ENCODE measurements at regions not wholly inside any gene's neighbourhood (a gene's known extent, or its start where the extent isn't known, plus 50 kb on each side); places are given as distances from the start of the nearest gene placed in this dataset.

DNA sequence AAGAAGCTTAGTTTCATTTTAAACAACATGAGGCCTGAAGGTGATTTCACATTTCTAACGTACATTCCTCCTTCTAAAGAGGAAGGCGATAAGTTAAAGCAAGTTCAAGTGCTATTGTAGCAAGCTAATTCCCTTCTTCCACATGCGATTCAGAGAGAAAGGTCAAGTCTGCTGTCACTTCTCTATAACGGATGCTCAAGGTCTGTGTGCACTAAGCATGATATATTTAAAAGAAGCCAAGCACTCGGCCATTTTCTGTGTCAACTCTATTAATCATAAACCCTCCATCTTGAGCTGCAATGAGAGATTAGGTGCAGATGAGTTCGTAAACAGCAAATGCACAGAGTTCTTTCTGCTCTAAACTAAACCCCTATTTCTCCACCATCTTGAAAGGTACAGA, 568.8 kb upstream of the ZFHX3 start:
- no peak overlapping the region for H3K27ac ChIP-seq
- no peak overlapping the region for H3K4me3 ChIP-seq
- WGBS, 2 donors, result 73 to 84% methylated on average over 6 of the region's 6 CpGs
- H3K27me3 ChIP-seq, result no peaks in the 10 kb centered on the region
- no peaks in the 10 kb centered on the region for H3K9me3 ChIP-seq
- H3K4me1 ChIP-seq, result no peaks in the 10 kb centered on the region
- TF ChIP-seq POLR2A (IDR thresholded peaks at IDR 0.05) (no peak), EP300 (IDR thresholded peaks at IDR 0.05) (no peak)
- TF ChIP-seq, protein P1, sequence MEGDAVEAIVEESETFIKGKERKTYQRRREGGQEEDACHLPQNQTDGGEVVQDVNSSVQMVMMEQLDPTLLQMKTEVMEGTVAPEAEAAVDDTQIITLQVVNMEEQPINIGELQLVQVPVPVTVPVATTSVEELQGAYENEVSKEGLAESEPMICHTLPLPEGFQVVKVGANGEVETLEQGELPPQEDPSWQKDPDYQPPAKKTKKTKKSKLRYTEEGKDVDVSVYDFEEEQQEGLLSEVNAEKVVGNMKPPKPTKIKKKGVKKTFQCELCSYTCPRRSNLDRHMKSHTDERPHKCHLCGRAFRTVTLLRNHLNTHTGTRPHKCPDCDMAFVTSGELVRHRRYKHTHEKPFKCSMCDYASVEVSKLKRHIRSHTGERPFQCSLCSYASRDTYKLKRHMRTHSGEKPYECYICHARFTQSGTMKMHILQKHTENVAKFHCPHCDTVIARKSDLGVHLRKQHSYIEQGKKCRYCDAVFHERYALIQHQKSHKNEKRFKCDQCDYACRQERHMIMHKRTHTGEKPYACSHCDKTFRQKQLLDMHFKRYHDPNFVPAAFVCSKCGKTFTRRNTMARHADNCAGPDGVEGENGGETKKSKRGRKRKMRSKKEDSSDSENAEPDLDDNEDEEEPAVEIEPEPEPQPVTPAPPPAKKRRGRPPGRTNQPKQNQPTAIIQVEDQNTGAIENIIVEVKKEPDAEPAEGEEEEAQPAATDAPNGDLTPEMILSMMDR (IDR thresholded peaks at IDR 0.05), result no peak
- no peak for DNase-seq (ENCODE audit: low spot score in 2 of 2)
- H3K36me3 ChIP-seq, result no peaks in the 10 kb centered on the region

DNA sequence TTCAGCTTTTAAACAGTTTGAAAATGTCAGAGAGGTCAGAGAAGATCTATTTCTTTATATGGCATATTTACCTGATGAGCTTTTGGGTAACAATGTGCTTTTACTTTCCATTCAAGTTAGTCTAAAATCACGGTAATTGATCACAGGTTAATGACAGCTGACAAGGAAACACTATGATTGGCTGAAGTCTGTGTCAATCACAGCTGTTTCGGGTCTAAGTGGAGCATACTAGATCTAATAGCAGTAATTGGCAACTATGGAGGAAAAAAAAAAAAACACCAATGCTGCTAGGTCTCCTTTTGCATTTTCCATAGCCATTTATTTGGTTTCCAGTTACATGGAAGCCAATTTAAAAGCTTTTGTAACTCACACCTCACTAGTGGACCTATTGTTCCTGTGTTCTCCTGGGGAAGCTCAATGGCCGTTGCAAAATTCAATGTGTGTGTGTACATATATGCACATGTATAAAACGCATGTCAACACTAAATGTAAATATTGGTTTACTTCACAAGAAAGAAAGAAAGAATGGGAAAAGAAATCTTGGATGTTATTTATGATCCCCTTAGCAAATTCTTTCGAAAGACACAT, 568.3 kb upstream of the ZFHX3 start:
- WGBS, 2 donors, result 88 to 89% methylated on average over 5 of the region's 5 CpGs

DNA sequence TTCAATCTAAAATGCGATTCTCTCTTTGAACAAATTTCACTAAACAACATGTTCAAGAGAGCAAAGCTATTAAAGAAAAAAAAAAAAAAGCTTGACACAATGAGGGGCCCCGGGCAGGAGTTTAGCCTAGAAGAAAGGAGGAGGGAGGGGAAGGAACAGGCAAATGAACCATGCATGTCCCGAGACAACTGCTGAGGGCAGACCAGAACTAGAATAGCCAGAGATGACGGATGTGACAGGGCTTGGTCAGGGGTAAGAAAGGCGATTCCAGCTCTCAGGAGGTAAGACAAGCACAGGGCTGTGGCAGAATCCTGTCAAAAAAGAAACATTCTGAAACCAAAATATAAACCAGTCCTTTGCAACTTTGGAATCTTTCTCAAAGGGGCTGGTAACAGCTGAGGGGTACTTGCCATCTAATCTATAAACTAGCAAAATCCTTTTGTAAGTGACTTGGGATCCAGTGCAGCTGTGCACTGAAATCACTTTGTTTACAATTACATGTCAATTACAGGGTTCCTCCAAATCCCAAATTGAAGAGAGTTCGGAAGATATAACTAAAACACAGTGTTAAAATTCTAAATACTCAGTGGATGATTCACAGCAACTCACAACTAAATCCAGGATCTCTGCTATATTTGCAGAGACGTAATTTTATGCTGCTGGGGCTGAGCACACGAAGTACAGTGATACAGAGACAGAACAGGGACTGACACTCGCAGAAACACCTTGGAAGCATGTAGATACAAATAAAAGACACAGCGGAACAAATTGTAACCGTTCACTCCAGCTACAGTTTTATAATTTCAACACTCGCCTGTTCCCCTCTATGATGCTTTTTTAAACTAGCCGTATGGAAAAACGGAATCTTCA, 567.4 kb upstream of the ZFHX3 start:
- no peaks in the 10 kb centered on the region for H3K9me3 ChIP-seq
- no peaks in the 10 kb centered on the region for H3K4me1 ChIP-seq
- H3K27me3 ChIP-seq, result no peaks in the 10 kb centered on the region
- WGBS, 2 donors, result 81 to 82% methylated on average over 14 of the region's 14 CpGs
- H3K4me3 ChIP-seq, result no peak overlapping the region
- no peak overlapping the region for H3K27ac ChIP-seq
- no peak for DNase-seq (ENCODE audit: low spot score in 2 of 2)
- TF ChIP-seq EP300 (IDR thresholded peaks at IDR 0.05) (no peak), POLR2A (IDR thresholded peaks at IDR 0.05) (no peak)
- TF ChIP-seq, protein P1 (IDR thresholded peaks at IDR 0.05), result no peak
- no peaks in the 10 kb centered on the region for H3K36me3 ChIP-seq

More for the DNA sequence above, 568.3 kb upstream of the ZFHX3 start:
- H3K9me3 ChIP-seq, result no peaks in the 10 kb centered on the region
- no peaks in the 10 kb centered on the region for H3K27me3 ChIP-seq
- no peaks in the 10 kb centered on the region for H3K4me1 ChIP-seq
- H3K36me3 ChIP-seq, result no peaks in the 10 kb centered on the region
- no peak for DNase-seq (ENCODE audit: low spot score in 2 of 2)
- no peak overlapping the region for H3K4me3 ChIP-seq
- H3K27ac ChIP-seq, result no peak overlapping the region
- TF ChIP-seq EP300 (IDR thresholded peaks at IDR 0.05) (no peak), POLR2A (IDR thresholded peaks at IDR 0.05) (no peak)
- TF ChIP-seq, protein P1 (IDR thresholded peaks at IDR 0.05), result no peak

DNA sequence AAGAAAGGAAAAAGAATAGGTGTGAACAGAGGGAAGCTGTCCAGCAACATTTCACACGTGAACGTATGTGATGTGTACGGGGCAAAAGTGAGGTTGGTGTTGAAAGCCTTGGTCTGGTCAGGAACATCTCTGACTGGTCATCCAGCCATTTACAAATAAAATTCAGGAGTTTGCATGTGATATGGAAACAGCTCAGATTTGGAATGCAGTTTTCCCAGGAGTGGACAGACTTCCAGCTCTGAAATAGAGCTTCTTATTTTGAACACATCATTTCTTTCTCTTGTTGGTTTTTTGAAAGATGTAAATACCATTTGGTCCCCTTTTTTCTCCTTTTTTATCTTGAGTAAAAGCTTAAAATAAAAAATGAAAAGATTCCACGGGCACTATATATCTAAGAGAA, 566.2 kb upstream of the ZFHX3 start:
- 69 to 73% methylated on average over 4 of the region's 4 CpGs for WGBS, 2 donors
- no peaks in the 10 kb centered on the region for H3K4me1 ChIP-seq
- DNase-seq (ENCODE audit: low spot score in 2 of 2), result no peak
- H3K36me3 ChIP-seq, result no peaks in the 10 kb centered on the region
- no peaks in the 10 kb centered on the region for H3K27me3 ChIP-seq
- H3K27ac ChIP-seq, result no peak overlapping the region
- no peak overlapping the region for H3K4me3 ChIP-seq
- H3K9me3 ChIP-seq, result no peaks in the 10 kb centered on the region
- TF ChIP-seq, protein P1 (IDR thresholded peaks at IDR 0.05), result no peak
- no peak for TF ChIP-seq EP300 (IDR thresholded peaks at IDR 0.05)
- TF ChIP-seq POLR2A (IDR thresholded peaks at IDR 0.05), result no peak

DNA sequence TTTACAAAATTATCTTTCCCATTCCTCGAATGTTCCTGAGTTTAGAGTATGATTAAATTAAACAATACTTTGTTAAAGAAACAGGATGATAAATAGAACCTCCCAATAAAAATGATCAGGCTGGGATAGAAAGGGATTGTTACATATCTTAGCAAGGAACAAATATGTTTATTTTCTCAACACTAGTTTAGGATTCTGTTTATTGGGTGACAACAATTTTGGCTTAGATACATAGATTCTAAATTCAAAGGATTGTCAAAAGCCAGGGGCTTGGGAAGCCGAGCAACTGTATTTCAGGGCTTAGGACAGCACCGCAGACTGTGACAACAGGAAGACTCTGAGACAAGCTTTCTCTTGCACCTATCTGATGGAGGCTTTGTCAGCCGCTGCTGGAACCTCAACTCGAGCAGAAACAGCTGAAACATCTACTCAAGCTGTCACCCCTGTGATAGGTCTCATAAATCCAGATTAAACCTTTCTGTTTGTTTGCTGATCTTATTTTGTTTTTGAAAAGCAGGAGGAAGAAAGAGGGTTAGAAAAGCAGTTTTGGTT, 562.8 kb upstream of the ZFHX3 start:
- Histone ChIP-seq H3K4me3 (no peak overlapping the region), H3K36me3 (no peaks in the 10 kb centered on the region), H3K27me3 (no peaks in the 10 kb centered on the region), H3K4me1 (no peaks in the 10 kb centered on the region), H3K27ac (no peak overlapping the region), H3K9me3 (no peaks in the 10 kb centered on the region)
- no peak for DNase-seq (ENCODE audit: low spot score in 2 of 2)
- TF ChIP-seq POLR2A (IDR thresholded peaks at IDR 0.05) (no peak), EP300 (IDR thresholded peaks at IDR 0.05) (no peak)
- TF ChIP-seq, protein P1 (IDR thresholded peaks at IDR 0.05), result no peak
- WGBS, 2 donors, result 69 to 75% methylated on average over 5 of the region's 5 CpGs

Data from tibial nerve (tissue), 4 donors.